ENCODE measurements at regions not wholly inside any gene's neighbourhood (a gene's known extent, or its start where the extent isn't known, plus 50 kb on each side); places are given as distances from the start of the nearest gene placed in this dataset.

DNA sequence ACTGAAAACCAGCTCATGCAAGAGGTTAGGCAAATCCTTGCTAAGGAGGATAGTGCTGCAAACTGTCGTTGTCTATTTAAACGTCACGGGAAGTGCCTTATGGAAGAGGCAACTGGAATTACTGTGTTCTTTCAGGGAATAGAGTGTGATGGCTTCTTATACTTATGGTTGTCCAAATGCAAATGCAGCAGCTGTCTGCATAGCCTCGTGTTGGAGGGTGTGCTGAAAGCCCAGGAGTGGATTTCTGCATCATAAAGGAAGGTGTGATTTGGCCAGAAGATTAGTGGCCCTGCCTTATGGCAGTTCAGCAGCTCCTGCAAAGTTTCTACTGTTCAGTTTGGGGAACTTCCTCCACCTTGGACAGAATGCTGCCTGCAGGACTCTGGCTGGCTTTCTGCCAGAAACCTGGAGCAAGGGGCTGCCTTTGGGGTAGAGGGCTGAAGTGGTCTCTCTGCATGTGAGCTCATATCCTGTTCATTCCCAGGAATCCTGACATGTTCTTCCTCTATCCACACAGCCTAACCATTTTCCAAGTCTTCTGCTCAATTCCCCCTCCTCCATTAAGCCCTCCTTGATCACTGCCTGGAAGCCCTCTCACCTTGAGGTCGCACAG is 321.2 kb upstream of the CXCR4 start:
- no peak for DNase-seq (ENCODE audit: low read depth)
- TF ChIP-seq, protein P1, sequence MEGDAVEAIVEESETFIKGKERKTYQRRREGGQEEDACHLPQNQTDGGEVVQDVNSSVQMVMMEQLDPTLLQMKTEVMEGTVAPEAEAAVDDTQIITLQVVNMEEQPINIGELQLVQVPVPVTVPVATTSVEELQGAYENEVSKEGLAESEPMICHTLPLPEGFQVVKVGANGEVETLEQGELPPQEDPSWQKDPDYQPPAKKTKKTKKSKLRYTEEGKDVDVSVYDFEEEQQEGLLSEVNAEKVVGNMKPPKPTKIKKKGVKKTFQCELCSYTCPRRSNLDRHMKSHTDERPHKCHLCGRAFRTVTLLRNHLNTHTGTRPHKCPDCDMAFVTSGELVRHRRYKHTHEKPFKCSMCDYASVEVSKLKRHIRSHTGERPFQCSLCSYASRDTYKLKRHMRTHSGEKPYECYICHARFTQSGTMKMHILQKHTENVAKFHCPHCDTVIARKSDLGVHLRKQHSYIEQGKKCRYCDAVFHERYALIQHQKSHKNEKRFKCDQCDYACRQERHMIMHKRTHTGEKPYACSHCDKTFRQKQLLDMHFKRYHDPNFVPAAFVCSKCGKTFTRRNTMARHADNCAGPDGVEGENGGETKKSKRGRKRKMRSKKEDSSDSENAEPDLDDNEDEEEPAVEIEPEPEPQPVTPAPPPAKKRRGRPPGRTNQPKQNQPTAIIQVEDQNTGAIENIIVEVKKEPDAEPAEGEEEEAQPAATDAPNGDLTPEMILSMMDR (IDR thresholded peaks at IDR 0.05; ENCODE audit: insufficient read depth, low read length) = no peak

DNA sequence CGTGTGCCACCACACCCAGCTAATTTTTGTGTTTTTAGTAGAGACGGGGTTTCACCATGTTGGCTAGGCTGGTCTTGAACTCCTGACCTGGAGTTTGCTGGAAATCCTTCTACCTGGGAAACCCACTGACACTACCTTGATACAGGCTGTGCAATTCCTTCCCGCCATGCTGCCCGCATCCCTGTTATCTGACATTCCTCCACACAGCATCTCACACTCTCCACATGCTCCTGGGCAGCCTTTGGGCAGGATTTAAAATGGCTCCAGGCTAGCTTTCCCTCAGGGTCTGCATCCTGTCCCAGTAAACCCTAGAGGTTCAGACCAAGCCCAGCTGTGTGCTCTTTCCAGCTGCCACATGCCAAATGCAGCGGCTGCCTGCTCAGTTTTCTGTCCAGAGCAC is 319.5 kb upstream of the CXCR4 start:
- DNase-seq (ENCODE audit: low read depth) = no peak
- TF ChIP-seq, protein P1 (IDR thresholded peaks at IDR 0.05; ENCODE audit: insufficient read depth, low read length) = no peak
- no peak overlapping the region for H3K4me3 ChIP-seq (ENCODE audit: low read depth, low read length)

More for the DNA sequence above, 321.2 kb upstream of the CXCR4 start:
- H3K4me3 ChIP-seq (ENCODE audit: low read depth, low read length) = no peak overlapping the region

DNA sequence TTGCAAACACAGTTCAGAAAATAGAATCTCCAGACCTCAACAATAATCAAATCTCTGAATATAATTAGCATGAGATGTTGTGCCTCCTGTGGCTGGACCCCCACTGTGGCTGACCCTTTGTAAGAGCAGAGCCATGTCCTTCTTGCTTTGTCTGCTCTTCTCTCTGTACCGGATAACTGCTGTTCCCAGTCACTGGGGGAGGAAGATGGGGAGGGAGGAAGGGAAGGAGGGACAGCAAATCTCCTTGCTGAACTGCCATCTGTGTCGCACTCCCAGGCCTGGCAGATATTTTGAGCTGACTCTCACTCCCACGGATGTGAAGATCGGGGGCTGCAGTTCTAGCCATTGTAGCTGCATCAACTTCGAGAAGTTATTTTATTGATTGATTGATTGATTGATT is 319.0 kb upstream of the CXCR4 start:
- no peak overlapping the region for H3K4me3 ChIP-seq (ENCODE audit: low read depth, low read length)
- TF ChIP-seq, protein P1 (IDR thresholded peaks at IDR 0.05; ENCODE audit: insufficient read depth, low read length) = no peak
- no peak for DNase-seq (ENCODE audit: low read depth)

DNA sequence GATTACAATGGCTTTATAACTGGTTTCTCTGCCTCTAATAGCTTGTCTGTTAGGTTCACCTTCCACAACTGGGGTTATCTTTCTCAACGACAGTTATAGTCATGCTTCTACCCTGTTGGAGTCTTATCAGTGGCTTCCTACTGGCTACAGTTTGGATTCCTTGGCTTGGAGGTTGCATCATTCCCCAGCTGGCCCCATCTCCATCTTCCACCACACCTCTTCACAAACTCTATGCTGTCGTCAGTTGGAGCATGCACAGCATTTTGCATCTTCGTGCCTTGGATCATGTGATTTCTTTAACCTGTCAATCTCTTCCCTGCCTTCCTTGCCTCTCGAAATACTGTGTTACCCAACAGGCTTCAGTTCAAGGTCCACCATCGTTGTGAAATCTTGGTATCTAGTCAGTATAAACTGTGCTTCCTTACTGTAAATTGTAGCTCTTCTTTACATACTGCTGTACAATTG is 316.3 kb upstream of the CXCR4 start:
- no peak overlapping the region for H3K4me3 ChIP-seq (ENCODE audit: low read depth, low read length)
- TF ChIP-seq, protein P1 (IDR thresholded peaks at IDR 0.05; ENCODE audit: insufficient read depth, low read length) = no peak
- DNase-seq (ENCODE audit: low read depth) = no peak

DNA sequence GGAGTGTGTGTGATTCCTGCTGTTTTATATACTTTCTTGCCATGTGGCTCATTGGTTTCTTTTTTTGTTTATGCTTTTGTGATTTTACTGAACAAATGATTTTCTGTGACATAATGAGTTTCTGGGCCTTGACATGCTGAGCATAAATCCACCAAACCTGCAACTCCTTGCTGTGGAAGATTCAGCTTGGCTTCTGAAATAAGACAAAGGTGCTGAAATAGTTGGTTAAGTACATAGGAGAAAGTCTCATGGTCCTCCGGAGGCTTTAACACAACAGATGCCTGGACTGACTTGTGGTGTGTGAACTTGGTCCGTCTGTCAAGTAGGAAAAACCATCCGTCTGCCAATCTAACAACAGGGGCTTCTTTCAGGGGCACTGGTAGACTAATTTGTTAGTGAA is 315.3 kb upstream of the CXCR4 start:
- H3K4me3 ChIP-seq (ENCODE audit: low read depth, low read length) = no peak overlapping the region
- TF ChIP-seq, protein P1 (IDR thresholded peaks at IDR 0.05; ENCODE audit: insufficient read depth, low read length) = no peak
- no peak for DNase-seq (ENCODE audit: low read depth)

DNA sequence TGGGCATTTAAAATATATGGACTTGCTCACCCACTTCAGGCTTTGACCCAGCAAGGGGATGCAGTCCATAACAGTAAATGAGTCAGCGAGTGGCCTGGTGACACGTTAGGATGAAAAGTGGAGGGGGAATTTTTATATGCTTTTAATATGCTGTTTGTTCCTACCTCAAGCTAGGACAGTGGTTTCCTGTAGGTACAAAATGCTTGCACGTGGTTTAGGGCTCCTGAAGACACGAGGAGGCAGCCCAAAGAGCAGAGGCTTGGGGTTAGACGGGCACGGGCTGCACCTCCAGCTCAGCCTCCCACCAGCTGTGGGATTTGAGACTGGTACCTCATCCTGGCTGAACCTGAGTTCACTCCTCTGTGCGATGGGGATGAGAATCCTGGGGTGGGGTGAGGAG is 306.2 kb upstream of the CXCR4 start:
- TF ChIP-seq, protein P1 (IDR thresholded peaks at IDR 0.05; ENCODE audit: insufficient read depth, low read length) = no peak
- no peak for DNase-seq (ENCODE audit: low read depth)
- no peak overlapping the region for H3K4me3 ChIP-seq (ENCODE audit: low read depth, low read length)

DNA sequence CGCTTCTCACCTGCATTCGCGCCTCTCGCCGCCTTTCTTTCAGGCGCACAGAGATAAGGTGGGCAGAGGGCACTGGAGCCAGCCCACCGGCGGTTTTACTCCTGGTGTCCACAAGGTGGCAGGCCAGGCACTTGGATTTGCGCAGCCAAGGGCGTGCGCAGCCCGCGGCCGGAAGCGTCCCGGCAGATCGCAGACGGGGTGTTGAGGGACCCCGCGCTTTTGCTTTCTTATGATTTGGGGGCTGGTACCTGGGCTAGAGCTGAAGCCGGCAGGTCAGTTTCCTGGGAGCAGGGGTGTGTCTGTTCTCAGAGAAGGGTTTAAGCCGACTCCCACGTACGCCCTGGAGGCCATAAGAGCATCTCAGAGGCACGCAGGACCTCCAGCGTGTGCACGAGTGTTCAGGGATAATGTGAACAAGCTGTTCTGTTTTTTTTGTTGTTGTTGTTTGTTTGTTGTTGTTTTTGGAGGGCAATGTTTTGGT is 305.6 kb upstream of the CXCR4 start:
- TF ChIP-seq, protein P1 (IDR thresholded peaks at IDR 0.05; ENCODE audit: insufficient read depth, low read length) = peak; percentile 84
- peak overlapping the region; percentile 62 for H3K4me3 ChIP-seq (ENCODE audit: low read depth, low read length)
- peak; percentile 59 for DNase-seq (ENCODE audit: low read depth)
